Duodenal mucosa (tissue), 2 donors: ENCODE measurements at regions not wholly inside any gene's neighbourhood (a gene's known extent, or its start where the extent isn't known, plus 50 kb on each side); places are given as distances from the start of the nearest gene placed in this dataset.
"Not testable (repeated sequence)": the region's sequence is repeated elsewhere in the genome, so short reads cannot be mapped to it uniquely, and the experiment has no call there.

ENCODE experiments used
- H3K27ac ChIP-seq: one replicate; pipeline ENCODE4 v1.7.0; 2013; ENCODE audit warnings: low read depth, low read length
- H3K27me3 ChIP-seq, 2 donors: one replicate each; pipeline ENCODE4 v1.7.0; 2013; ENCODE audit warnings: low read length in 2 of 2, control low read depth in 1 of 2; ENCODE audit not compliant: insufficient read depth in 2 of 2, control insufficient read depth in 1 of 2
- H3K36me3 ChIP-seq, 2 donors: one replicate each; pipeline ENCODE4 v1.7.0; 2013; ENCODE audit warnings: low read length in 2 of 2, control low read depth in 1 of 2; ENCODE audit not compliant: insufficient read depth in 2 of 2, control insufficient read depth in 1 of 2
- H3K4me1 ChIP-seq, 2 donors: one replicate each; pipeline ENCODE4 v1.7.0; 2013; ENCODE audit warnings: low read length in 2 of 2, control low read depth in 1 of 2; ENCODE audit not compliant: insufficient read depth in 2 of 2, control insufficient read depth in 1 of 2
- H3K4me3 ChIP-seq, 2 donors: one replicate each; pipeline ENCODE4 v1.7.0; 2013; ENCODE audit warnings: low read length in 2 of 2, low read depth in 1 of 2
- H3K9ac ChIP-seq, 2 donors: one replicate each; pipeline ENCODE4 v1.7.0; 2013; ENCODE audit warnings: low read length in 2 of 2, low read depth in 1 of 2
- H3K9me3 ChIP-seq, 2 donors: one replicate each; pipeline ENCODE4 v1.7.0; 2013; ENCODE audit warnings: low read length in 2 of 2, control low read depth in 1 of 2; ENCODE audit not compliant: control insufficient read depth in 1 of 2

- Histone ChIP-seq H3K9ac (no peak overlapping the region), H3K4me1 (no peaks in the 10 kb centered on the region), H3K4me3 (no peak overlapping the region), H3K36me3 (no peaks in the 10 kb centered on the region), H3K27me3 (no peaks in the 10 kb centered on the region), H3K27ac (no peak overlapping the region), H3K9me3 (peaks cover 0 to 5% of the 10 kb centered on the region in 2 donors)
Observed at GRCh38 chr17:27155866-27156265, 138.0 kb upstream of the WSB1 start.

GRCh38 chr17:27157297-27157696, 136.6 kb upstream of the WSB1 start:
- no peaks in the 10 kb centered on the region for H3K27me3 ChIP-seq
- no peak overlapping the region for H3K27ac ChIP-seq
- H3K36me3 ChIP-seq: no peaks in the 10 kb centered on the region
- H3K9ac ChIP-seq: no peak overlapping the region
- H3K4me3 ChIP-seq: no peak overlapping the region
- H3K9me3 ChIP-seq: peaks cover 0 to 5% of the 10 kb centered on the region in 2 donors
- H3K4me1 ChIP-seq: no peaks in the 10 kb centered on the region

- Histone ChIP-seq H3K27ac (no peak overlapping the region), H3K27me3 (no peaks in the 10 kb centered on the region), H3K36me3 (no peaks in the 10 kb centered on the region), H3K9me3 (peaks cover 0 to 5% of the 10 kb centered on the region in 2 donors), H3K4me3 (no peak overlapping the region), H3K4me1 (no peaks in the 10 kb centered on the region), H3K9ac (no peak overlapping the region)
Observed at GRCh38 chr17:27157898-27158297, 136.0 kb upstream of the WSB1 start.

GRCh38 chr17:27158382-27158781, 135.5 kb upstream of the WSB1 start:
- no peaks in the 10 kb centered on the region for H3K4me1 ChIP-seq
- no peaks in the 10 kb centered on the region for H3K36me3 ChIP-seq

GRCh38 chr17:27180322-27180721, 113.6 kb upstream of the WSB1 start:
- Histone ChIP-seq H3K36me3 (no peaks in the 10 kb centered on the region), H3K4me3 (no peak overlapping the region), H3K9me3 (peaks cover 0 to 9% of the 10 kb centered on the region in 2 donors), H3K4me1 (no peaks in the 10 kb centered on the region), H3K27ac (no peak overlapping the region), H3K27me3 (no peaks in the 10 kb centered on the region), H3K9ac (no peak overlapping the region)

More at GRCh38 chr17:27158382-27158781, 135.5 kb upstream of the WSB1 start:
- no peaks in the 10 kb centered on the region for H3K27me3 ChIP-seq
- H3K4me3 ChIP-seq: no peak overlapping the region
- peaks cover 0 to under 1% of the 10 kb centered on the region in 2 donors for H3K9me3 ChIP-seq
- no peak overlapping the region for H3K27ac ChIP-seq
- H3K9ac ChIP-seq: no peak overlapping the region

- not testable (repeated sequence) for H3K9ac ChIP-seq, H3K9me3 ChIP-seq, H3K4me3 ChIP-seq, H3K27ac ChIP-seq, H3K27me3 ChIP-seq, H3K36me3 ChIP-seq, H3K4me1 ChIP-seq
Observed at GRCh38 chr17:27181379-27181925, 112.5 kb upstream of the WSB1 start.

- H3K9me3 ChIP-seq: peaks cover 0 to 9% of the 10 kb centered on the region in 2 donors
- H3K4me3 ChIP-seq: no peak overlapping the region
- no peaks in the 10 kb centered on the region for H3K27me3 ChIP-seq
- no peak overlapping the region for H3K9ac ChIP-seq
- H3K27ac ChIP-seq: no peak overlapping the region
- H3K36me3 ChIP-seq: no peaks in the 10 kb centered on the region
- H3K4me1 ChIP-seq: no peaks in the 10 kb centered on the region
Observed at GRCh38 chr17:27181935-27182334, 112.0 kb upstream of the WSB1 start.

- H3K9me3 ChIP-seq, H3K9ac ChIP-seq, H3K27ac ChIP-seq, H3K27me3 ChIP-seq, H3K4me1 ChIP-seq, H3K36me3 ChIP-seq, H3K4me3 ChIP-seq: not testable (repeated sequence)
Observed at GRCh38 chr17:27197505-27197904, 96.4 kb upstream of the WSB1 start.

GRCh38 chr17:27199948-27200347, 94.0 kb upstream of the WSB1 start:
- Histone ChIP-seq H3K9ac (no peak overlapping the region), H3K4me1 (no peaks in the 10 kb centered on the region), H3K36me3 (no peaks in the 10 kb centered on the region), H3K27ac (no peak overlapping the region), H3K9me3 (no peaks in the 10 kb centered on the region), H3K27me3 (no peaks in the 10 kb centered on the region), H3K4me3 (no peak overlapping the region)

GRCh38 chr17:27200476-27200875, 93.4 kb upstream of the WSB1 start:
- Histone ChIP-seq H3K27me3 (no peaks in the 10 kb centered on the region), H3K27ac (no peak overlapping the region), H3K36me3 (no peaks in the 10 kb centered on the region), H3K9me3 (no peaks in the 10 kb centered on the region), H3K4me1 (no peaks in the 10 kb centered on the region), H3K4me3 (no peak overlapping the region), H3K9ac (no peak overlapping the region)

GRCh38 chr17:27203241-27203640, 90.7 kb upstream of the WSB1 start:
- no peaks in the 10 kb centered on the region for H3K36me3 ChIP-seq
- H3K27me3 ChIP-seq: no peaks in the 10 kb centered on the region
- H3K27ac ChIP-seq: no peak overlapping the region
- no peak overlapping the region for H3K4me3 ChIP-seq
- H3K4me1 ChIP-seq: no peaks in the 10 kb centered on the region
- no peaks in the 10 kb centered on the region for H3K9me3 ChIP-seq
- no peak overlapping the region for H3K9ac ChIP-seq
